ENCODE measurements at regions not wholly inside any gene's neighbourhood (a gene's known extent, or its start where the extent isn't known, plus 50 kb on each side); places are given as distances from the start of the nearest gene placed in this dataset.

DNA sequence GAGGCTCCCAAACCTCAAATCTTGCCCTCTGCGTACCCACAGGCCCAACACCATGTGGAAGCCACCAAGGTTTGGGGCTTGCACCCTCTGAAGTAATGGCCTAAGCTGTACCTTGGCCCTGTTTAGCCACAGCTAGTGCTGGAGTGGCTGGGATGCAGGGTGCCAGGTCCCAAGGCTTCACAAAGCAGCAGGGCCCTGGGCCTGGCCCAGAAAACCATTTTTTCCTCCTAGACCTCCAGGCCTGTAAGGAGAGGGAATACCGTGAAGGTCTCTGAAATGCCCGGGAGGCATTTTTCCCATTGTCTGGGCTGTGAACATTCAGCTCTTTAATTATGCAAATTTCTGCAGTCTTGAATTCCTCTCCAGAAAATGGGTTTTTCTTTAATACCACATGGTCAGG, 223.7 kb upstream of the CCN2 start:
- no peak overlapping the region for H3K27ac Mint-ChIP-seq
- no peaks in the 10 kb centered on the region for H3K36me3 Mint-ChIP-seq
- no peak overlapping the region for H3K4me3 Mint-ChIP-seq
- no peaks in the 10 kb centered on the region for H3K27me3 Mint-ChIP-seq
- H3K9me3 Mint-ChIP-seq, result peaks cover 7% of the 10 kb centered on the region
- DNase-seq (ENCODE audit: extremely low spot score, unreplicated experiment), result no peak
- TF ChIP-seq CTCF (conservative IDR thresholded peaks at IDR 0.05), result no peak
- no peaks in the 10 kb centered on the region for H3K4me1 Mint-ChIP-seq (ENCODE audit: unreplicated experiment)

GRCh38 chr6:132168961-132169360, 217.8 kb upstream of the CCN2 start:
- Mint-ChIP-seq H3K4me3 (no peak overlapping the region), H3K9me3 (no peaks in the 10 kb centered on the region), H3K27me3 (no peaks in the 10 kb centered on the region), H3K36me3 (no peaks in the 10 kb centered on the region), H3K27ac (no peak overlapping the region), H3K4me1 (ENCODE audit: unreplicated experiment) (no peaks in the 10 kb centered on the region)
- TF ChIP-seq CTCF (conservative IDR thresholded peaks at IDR 0.05), result no peak
- no peak for DNase-seq (ENCODE audit: extremely low spot score, unreplicated experiment)

- no peak overlapping the region for H3K4me3 Mint-ChIP-seq
- no peaks in the 10 kb centered on the region for H3K4me1 Mint-ChIP-seq (ENCODE audit: unreplicated experiment)
- no peaks in the 10 kb centered on the region for H3K36me3 Mint-ChIP-seq
- no peak overlapping the region for H3K27ac Mint-ChIP-seq
- no peak for DNase-seq (ENCODE audit: extremely low spot score, unreplicated experiment)
- peaks cover 4% of the 10 kb centered on the region for H3K27me3 Mint-ChIP-seq
- H3K9me3 Mint-ChIP-seq, result no peaks in the 10 kb centered on the region
- no peak for TF ChIP-seq CTCF (conservative IDR thresholded peaks at IDR 0.05)
Observed at GRCh38 chr6:132167929-132168892, 217.0 kb upstream of the CCN2 start.

DNA sequence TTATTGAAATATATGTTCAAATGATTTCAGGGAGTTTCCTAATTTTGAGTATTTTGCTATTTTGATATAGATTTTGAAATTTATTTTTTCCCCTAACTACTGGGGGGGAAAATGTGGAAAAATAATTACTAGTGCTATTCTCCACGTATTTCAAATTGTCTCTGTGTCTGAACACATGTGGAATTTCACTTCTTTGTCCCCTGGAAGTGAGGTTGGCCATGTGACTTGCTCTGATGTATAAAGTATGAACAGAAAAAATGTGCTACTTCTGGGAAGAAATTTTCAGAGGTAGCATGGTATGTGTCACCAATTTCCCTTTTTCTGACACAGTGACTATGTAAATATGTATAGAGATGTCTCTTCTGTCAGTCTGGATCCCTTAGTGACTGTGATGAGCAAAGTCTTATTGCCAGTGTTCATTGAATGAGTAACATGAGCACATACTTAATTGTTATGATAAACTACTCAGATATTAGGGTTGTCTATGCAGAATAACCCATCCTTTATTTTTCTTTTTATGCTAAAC, 215.4 kb upstream of the CCN2 start:
- no peaks in the 10 kb centered on the region for H3K4me1 Mint-ChIP-seq (ENCODE audit: unreplicated experiment)
- H3K36me3 Mint-ChIP-seq, result no peaks in the 10 kb centered on the region
- no peak for DNase-seq (ENCODE audit: extremely low spot score, unreplicated experiment)
- H3K4me3 Mint-ChIP-seq, result no peak overlapping the region
- TF ChIP-seq CTCF (conservative IDR thresholded peaks at IDR 0.05), result no peak
- H3K9me3 Mint-ChIP-seq, result no peaks in the 10 kb centered on the region
- H3K27me3 Mint-ChIP-seq, result peaks cover 4% of the 10 kb centered on the region
- H3K27ac Mint-ChIP-seq, result no peak overlapping the region

DNA sequence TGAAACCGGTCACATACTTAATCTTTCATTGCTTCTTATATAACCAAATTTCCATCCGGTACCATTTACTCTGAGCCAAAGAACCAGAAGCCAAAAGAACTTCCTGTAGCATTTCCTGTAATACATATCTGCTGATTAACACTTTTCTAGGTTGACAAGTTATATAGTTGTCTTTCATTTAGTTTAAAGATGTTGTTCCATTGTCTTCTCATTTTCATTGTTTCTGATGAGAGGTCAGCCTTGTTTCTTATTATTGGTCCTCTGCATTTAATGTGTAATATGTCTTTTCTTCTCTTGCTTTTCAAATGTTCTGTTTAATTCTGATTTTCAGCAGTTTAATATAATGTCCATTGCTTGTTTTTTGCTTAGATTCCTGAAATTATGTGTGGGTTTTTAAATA, 214.5 kb upstream of the CCN2 start:
- Mint-ChIP-seq H3K4me3 (no peak overlapping the region), H3K4me1 (ENCODE audit: unreplicated experiment) (no peaks in the 10 kb centered on the region), H3K9me3 (no peaks in the 10 kb centered on the region), H3K36me3 (no peaks in the 10 kb centered on the region), H3K27ac (no peak overlapping the region), H3K27me3 (peaks cover 4% of the 10 kb centered on the region)
- no peak for TF ChIP-seq CTCF (conservative IDR thresholded peaks at IDR 0.05)
- no peak for DNase-seq (ENCODE audit: extremely low spot score, unreplicated experiment)
